Loucy (cell line): ENCODE measurements at regions not wholly inside any gene's neighbourhood (a gene's known extent, or its start where the extent isn't known, plus 50 kb on each side); places are given as distances from the start of the nearest gene placed in this dataset.

Experiments used
- H2AFZ ChIP-seq: fragments of 200-600 bp; sonication (generic); 2 replicates; pipeline ENCODE4 v1.6.0; 2016; ENCODE audit warnings: antibody characterized with exemption, mild to moderate bottlenecking, low read length, moderate library complexity
- H3F3A ChIP-seq: fragments of 200-600 bp; 2 replicates; pipeline ENCODE4 v1.6.0; 2016; ENCODE audit warnings: antibody characterized with exemption, low read depth, mild to moderate bottlenecking
- H3K27me3 ChIP-seq: fragments of 200-600 bp; sonication (generic); 2 replicates; pipeline ENCODE4 v1.6.1; 2014; ENCODE audit warnings: low read length, mild to moderate bottlenecking; ENCODE audit not compliant: insufficient read depth, poor library complexity, severe bottlenecking
- H3K36me3 ChIP-seq: fragments of 200-600 bp; sonication (generic); 2 replicates; pipeline ENCODE4 v1.6.1; 2016; ENCODE audit warnings: low read length; ENCODE audit not compliant: insufficient read depth
- H3K4me1 ChIP-seq: fragments of 200-600 bp; sonication (generic); 2 replicates; pipeline ENCODE4 v1.5.1; 2014; ENCODE audit warnings: low read length, mild to moderate bottlenecking; ENCODE audit not compliant: insufficient read depth, poor library complexity, severe bottlenecking
- H3K4me2 ChIP-seq: fragments of 200-600 bp; sonication (generic); 2 replicates; pipeline ENCODE4 v1.6.0; 2014; ENCODE audit warnings: antibody characterized with exemption, low read length, low read depth, mild to moderate bottlenecking; ENCODE audit not compliant: poor library complexity, severe bottlenecking
- H3K4me3 ChIP-seq: fragments of 200-600 bp; sonication (generic); 2 replicates; pipeline ENCODE4 v1.5.1; 2014; ENCODE audit warnings: low read length, mild to moderate bottlenecking, mixed read lengths; ENCODE audit not compliant: poor library complexity, severe bottlenecking
- H3K79me2 ChIP-seq: fragments of 200-600 bp; sonication (generic); 2 replicates; pipeline ENCODE4 v1.6.1; 2014; ENCODE audit warnings: low read length; ENCODE audit not compliant: insufficient read depth
- H3K9ac ChIP-seq: fragments of 200-600 bp; sonication (generic); 2 replicates; pipeline ENCODE4 v1.6.0; 2014; ENCODE audit warnings: mild to moderate bottlenecking, low read depth, low read length, moderate library complexity; ENCODE audit not compliant: poor library complexity, severe bottlenecking
- H3K9me2 ChIP-seq: fragments of 200-600 bp; sonication (generic); replicated peaks from 2 replicates; pipeline ENCODE4 v1.6.1; 2016; ENCODE audit warnings: low read depth, low read length, mixed read lengths
- H3K9me3 ChIP-seq: fragments of 200-600 bp; sonication (generic); 2 replicates; pipeline ENCODE4 v1.6.1; 2014; ENCODE audit warnings: mild to moderate bottlenecking, antibody characterized with exemption, low read length, low read depth; ENCODE audit not compliant: insufficient read depth
- H4K20me1 ChIP-seq: fragments of 200-600 bp; sonication (generic); 2 replicates; pipeline ENCODE4 v1.6.0; 2014; ENCODE audit warnings: antibody characterized with exemption, low read length, mild to moderate bottlenecking; ENCODE audit not compliant: insufficient read depth, poor library complexity, severe bottlenecking
- CTCF ChIP-seq: fragments of 200-600 bp; sonication (generic); conservative IDR thresholded peaks from 2 replicates; pipeline ENCODE4 v1.5.1; 2014; ENCODE audit warnings: mild to moderate bottlenecking, antibody characterized with exemption, low read length
- EZH2phosphoT487 ChIP-seq: fragments of 200-600 bp; IDR thresholded peaks from 2 replicates; pipeline ENCODE4 v1.6.1; 2018; ENCODE audit warnings: antibody characterized with exemption, mild to moderate bottlenecking, moderate library complexity, borderline replicate concordance

GRCh38 chr11:70496591-70497535 is 98.5 kb downstream of the CTTN start:
- no peaks in the 10 kb centered on the region for H3K4me1 ChIP-seq
- H4K20me1 ChIP-seq = no peaks in the 10 kb centered on the region
- H3K9ac ChIP-seq = no peak overlapping the region
- H3K9me3 ChIP-seq = peaks cover 16% of the 10 kb centered on the region; the same call in 1 of the 2 replicates
- H2AFZ ChIP-seq = no peak overlapping the region
- no peak overlapping the region for H3K4me2 ChIP-seq
- no peaks in the 10 kb centered on the region for H3K27me3 ChIP-seq
- H3F3A ChIP-seq = no peaks in the 10 kb centered on the region
- H3K4me3 ChIP-seq = no peak overlapping the region
- no peaks in the 10 kb centered on the region for H3K9me2 ChIP-seq
- H3K79me2 ChIP-seq = no peaks in the 10 kb centered on the region
- no peak for TF ChIP-seq EZH2phosphoT487
- TF ChIP-seq CTCF = no peak
- no peaks in the 10 kb centered on the region for H3K36me3 ChIP-seq

DNA sequence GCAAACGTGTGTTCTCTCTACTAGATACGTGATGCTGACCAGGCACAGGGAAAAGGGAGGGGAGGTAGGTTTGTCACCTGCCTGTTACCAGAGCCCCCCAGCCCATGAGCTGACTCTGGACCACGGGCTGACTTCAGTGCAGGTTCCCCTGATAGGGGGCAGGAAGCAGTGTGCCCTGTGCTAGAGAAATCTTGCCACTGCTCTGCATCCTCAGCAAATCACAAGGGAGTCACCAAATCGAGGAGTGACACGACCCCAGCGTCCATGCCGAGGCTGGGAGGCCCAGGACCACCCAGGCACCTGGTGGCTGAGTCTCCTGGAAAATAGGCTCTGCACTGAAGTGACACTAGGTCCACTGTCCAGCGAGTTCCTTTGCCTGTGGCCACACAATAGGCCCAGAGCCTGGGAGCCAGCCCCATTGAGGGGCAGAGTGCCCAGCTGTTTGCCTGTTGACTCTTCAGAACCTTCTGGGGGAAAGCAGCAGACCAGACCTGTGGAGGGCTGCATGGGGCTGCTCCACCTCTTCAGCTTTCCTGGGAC is 99.3 kb downstream of the CTTN start:
- H3K27me3 ChIP-seq = no peaks in the 10 kb centered on the region
- peaks cover 16% of the 10 kb centered on the region; the same call in 1 of the 2 replicates for H3K9me3 ChIP-seq
- no peaks in the 10 kb centered on the region for H3K4me1 ChIP-seq
- TF ChIP-seq EZH2phosphoT487 (no peak), CTCF (no peak)
- H3K4me2 ChIP-seq = no peak overlapping the region
- no peaks in the 10 kb centered on the region for H3K36me3 ChIP-seq
- H3K9ac ChIP-seq = no peak overlapping the region
- no peak overlapping the region for H2AFZ ChIP-seq
- H3K4me3 ChIP-seq = no peak overlapping the region
- no peaks in the 10 kb centered on the region for H3K9me2 ChIP-seq
- H4K20me1 ChIP-seq = no peaks in the 10 kb centered on the region
- H3F3A ChIP-seq = no peaks in the 10 kb centered on the region
- H3K79me2 ChIP-seq = no peaks in the 10 kb centered on the region

- no peaks in the 10 kb centered on the region for H3K9me2 ChIP-seq
- H3K4me2 ChIP-seq = no peak overlapping the region
- H3F3A ChIP-seq = no peaks in the 10 kb centered on the region
- H3K79me2 ChIP-seq = no peaks in the 10 kb centered on the region
- H3K4me3 ChIP-seq = no peak overlapping the region
- no peaks in the 10 kb centered on the region for H3K27me3 ChIP-seq
- no peak overlapping the region for H3K9ac ChIP-seq
- no peak for TF ChIP-seq CTCF
- no peak for TF ChIP-seq EZH2phosphoT487
- H3K9me3 ChIP-seq = peaks cover 16% of the 10 kb centered on the region; the same call in 1 of the 2 replicates
- no peaks in the 10 kb centered on the region for H3K36me3 ChIP-seq
- H4K20me1 ChIP-seq = no peaks in the 10 kb centered on the region
- no peak overlapping the region for H2AFZ ChIP-seq
- no peaks in the 10 kb centered on the region for H3K4me1 ChIP-seq
Observed at GRCh38 chr11:70498171-70498571, 99.8 kb downstream of the CTTN start.
